Fibroblast of lung (primary cell): ENCODE measurements at regions not wholly inside any gene's neighbourhood (a gene's known extent, or its start where the extent isn't known, plus 50 kb on each side); places are given as distances from the start of the nearest gene placed in this dataset.

Experiments used
- DNase-seq, 2 donors: peaks; one replicate each; pipeline versions ENCODE4 v3.0.0 to v3.0.0-alpha.2; 2010; ENCODE audit warnings: low read depth in 2 of 2
- H2AFZ ChIP-seq: 2 replicates; pipeline ENCODE4 v1.5.1; 2012; ENCODE audit warnings: low read length, control low read depth, inconsistent platforms
- H3K27ac ChIP-seq: 2 replicates; pipeline ENCODE4 v1.5.1; 2011; ENCODE audit warnings: low read length, control low read depth; ENCODE audit not compliant: insufficient read depth
- H3K27me3 ChIP-seq: 2 replicates; pipeline ENCODE4 v1.5.1; 2011; ENCODE audit warnings: mild to moderate bottlenecking, low read length; ENCODE audit not compliant: control insufficient read depth, insufficient read depth
- H3K36me3 ChIP-seq: 2 replicates; pipeline ENCODE4 v1.5.1; 2011; ENCODE audit warnings: low read length; ENCODE audit not compliant: control insufficient read depth, insufficient read depth
- H3K4me1 ChIP-seq: 2 replicates; pipeline ENCODE4 v1.5.1; 2011; ENCODE audit warnings: low read length; ENCODE audit not compliant: control insufficient read depth, insufficient read depth; ENCODE audit errors: extremely low read depth
- H3K4me2 ChIP-seq: 2 replicates; pipeline ENCODE4 v1.5.1; 2011; ENCODE audit warnings: low read length, control low read depth; ENCODE audit not compliant: insufficient read depth; ENCODE audit errors: extremely low read depth
- H3K4me3 ChIP-seq, 4 experiments: fragments of 200-600 bp in 1 of 4; sonication (generic) in 1 of 4; replicated peaks in 1 of 4; 2 replicates each; pipeline ENCODE4 v1.5.1; 2011 to 2016; ENCODE audit warnings: low read length in 4 of 4, low read depth in 3 of 4, mild to moderate bottlenecking in 3 of 4, control low read depth in 2 of 4, inconsistent platforms in 1 of 4, mixed read lengths in 1 of 4; ENCODE audit not compliant: insufficient read depth in 1 of 4; ENCODE audit errors: control extremely low read depth in 1 of 4
- H3K79me2 ChIP-seq: 2 replicates; pipeline ENCODE4 v1.5.1; 2012; ENCODE audit warnings: mild to moderate bottlenecking, low read length, inconsistent platforms; ENCODE audit not compliant: control insufficient read depth, insufficient read depth
- H3K9ac ChIP-seq: 2 replicates; pipeline ENCODE4 v1.5.1; 2011; ENCODE audit warnings: mild to moderate bottlenecking, low read length, control low read depth; ENCODE audit not compliant: insufficient read depth
- H3K9me3 ChIP-seq: 2 replicates; pipeline ENCODE4 v1.5.1; 2012; ENCODE audit warnings: low read depth, low read length; ENCODE audit not compliant: control insufficient read depth, insufficient read depth
- H4K20me1 ChIP-seq: 2 replicates; pipeline ENCODE4 v1.5.1; 2011; ENCODE audit warnings: low read length; ENCODE audit not compliant: control insufficient read depth, insufficient read depth; ENCODE audit errors: extremely low read depth
- CTCF ChIP-seq, 2 donors: IDR thresholded peaks in 1 of 2; conservative IDR thresholded peaks in 1 of 2; 1 replicate in 1 of 2; 2 replicates in 1 of 2; pipeline ENCODE4 v1.5.1; 2011 to 2012; ENCODE audit warnings: low read length in 2 of 2, control low read depth in 1 of 2, inconsistent platforms in 1 of 2, low read depth in 1 of 2, mild to moderate bottlenecking in 1 of 2
- EZH2 ChIP-seq: IDR thresholded peaks from 2 replicates; pipeline ENCODE4 v1.5.1; 2012; ENCODE audit warnings: low read length, control low read depth, mild to moderate bottlenecking; ENCODE audit errors: missing control alignments

- H3K4me3 ChIP-seq = no peak overlapping the region
- no peak overlapping the region for H2AFZ ChIP-seq
- H3K4me1 ChIP-seq = no peaks in the 10 kb centered on the region
- H3K27ac ChIP-seq = no peak overlapping the region
- no peak overlapping the region for H3K4me2 ChIP-seq
- H3K9ac ChIP-seq = no peak overlapping the region
- no peaks in the 10 kb centered on the region for H3K36me3 ChIP-seq
- no peaks in the 10 kb centered on the region for H4K20me1 ChIP-seq
- TF ChIP-seq CTCF (conservative IDR thresholded peaks at IDR 0.05 in 1 of 2, IDR thresholded peaks at IDR 0.05 in 1 of 2; ENCODE audit: low read depth in 1 of 2, low read length in 2 of 2) (no peak), EZH2 (no peak)
- H3K27me3 ChIP-seq = no peaks in the 10 kb centered on the region
- H3K9me3 ChIP-seq = no peaks in the 10 kb centered on the region
- no peaks in the 10 kb centered on the region for H3K79me2 ChIP-seq
- peak in 1 of 2 donors; percentile 48 for DNase-seq
Observed at GRCh38 chr12:18967814-18968213, 161.7 kb upstream of the PLEKHA5 start.

GRCh38 chr12:18969512-18969911 is 160.0 kb upstream of the PLEKHA5 start:
- H3K4me2 ChIP-seq = no peak overlapping the region
- no peak for DNase-seq
- no peak overlapping the region for H3K4me3 ChIP-seq
- no peaks in the 10 kb centered on the region for H3K79me2 ChIP-seq
- no peaks in the 10 kb centered on the region for H3K4me1 ChIP-seq
- H3K9me3 ChIP-seq = no peaks in the 10 kb centered on the region
- H3K27ac ChIP-seq = no peak overlapping the region
- H3K9ac ChIP-seq = no peak overlapping the region
- H4K20me1 ChIP-seq = no peaks in the 10 kb centered on the region
- no peaks in the 10 kb centered on the region for H3K27me3 ChIP-seq
- no peaks in the 10 kb centered on the region for H3K36me3 ChIP-seq
- H2AFZ ChIP-seq = no peak overlapping the region
- TF ChIP-seq EZH2 = no peak
- TF ChIP-seq CTCF (conservative IDR thresholded peaks at IDR 0.05 in 1 of 2, IDR thresholded peaks at IDR 0.05 in 1 of 2; ENCODE audit: low read depth in 1 of 2, low read length in 2 of 2) = no peak

- Histone ChIP-seq H4K20me1 (no peaks in the 10 kb centered on the region), H3K4me2 (no peak overlapping the region), H3K9ac (no peak overlapping the region), H3K9me3 (no peaks in the 10 kb centered on the region), H3K4me1 (no peaks in the 10 kb centered on the region), H3K27me3 (no peaks in the 10 kb centered on the region), H2AFZ (no peak overlapping the region), H3K79me2 (no peaks in the 10 kb centered on the region), H3K4me3 (no peak overlapping the region), H3K27ac (no peak overlapping the region), H3K36me3 (no peaks in the 10 kb centered on the region)
- peak in 1 of 2 donors; percentile 54 for DNase-seq
- TF ChIP-seq CTCF (conservative IDR thresholded peaks at IDR 0.05 in 1 of 2, IDR thresholded peaks at IDR 0.05 in 1 of 2; ENCODE audit: low read depth in 1 of 2, low read length in 2 of 2) (no peak), EZH2 (no peak)
Observed at GRCh38 chr12:18970603-18971002, 158.9 kb upstream of the PLEKHA5 start.
